ENCODE measurements at regions not wholly inside any gene's neighbourhood (a gene's known extent, or its start where the extent isn't known, plus 50 kb on each side); places are given as distances from the start of the nearest gene placed in this dataset.

GRCh38 chr1:38291906-38292521 is 245.4 kb upstream of the POU3F1 start (continued):
- no peak for TF ChIP-seq PRDM10 (IDR thresholded peaks at IDR 0.05; ENCODE audit: partially characterized antibody)
- TF ChIP-seq SMAD3 (CRISPR knock-in tag; conservative IDR thresholded peaks at IDR 0.05) = no peak
- no peak for TF ChIP-seq ZNF445 (CRISPR knock-in tag; IDR thresholded peaks at IDR 0.05; ENCODE audit: low read depth)
- peak in 1 of 2 experiments; percentile 62; a peak in 2 of 4 replicates for TF ChIP-seq MNT (conservative IDR thresholded peaks at IDR 0.05)
- no peak for TF ChIP-seq SREBF1 (IDR thresholded peaks at IDR 0.05; ENCODE audit: borderline replicate concordance, low read depth, low read length)
- no peak for TF ChIP-seq ZNF12 (CRISPR knock-in tag; IDR thresholded peaks at IDR 0.05)
- peak; percentile 70; the same call in 1 of the 2 replicates for TF ChIP-seq EP400 (IDR thresholded peaks at IDR 0.05)
- no peak for TF ChIP-seq MAFG (tag; conservative IDR thresholded peaks at IDR 0.05)
- TF ChIP-seq CBFA2T2 (conservative IDR thresholded peaks at IDR 0.05) = no peak
- TF ChIP-seq ETV1 (tag; conservative IDR thresholded peaks at IDR 0.05; ENCODE audit: low read depth) = peak; percentile 66; the same call in 1 of the 2 replicates
- TF ChIP-seq PTBP1 (IDR thresholded peaks at IDR 0.05; ENCODE audit: low read depth, low read length) = no peak
- no peak; the same call in 1 of the 2 replicates for TF ChIP-seq GABPB1 (CRISPR knock-in tag; IDR thresholded peaks at IDR 0.05)
- peak in 1 of 2 experiments; percentile 54; a peak in 1 of 4 replicates for TF ChIP-seq KDM1A (IDR thresholded peaks at IDR 0.05)
- TF ChIP-seq POLR2B (IDR thresholded peaks at IDR 0.05; ENCODE audit: low read depth, partially characterized antibody) = peak; percentile 53
- TF ChIP-seq HINFP (tag; conservative IDR thresholded peaks at IDR 0.05; ENCODE audit: low read depth) = no peak
- TF ChIP-seq HDAC3 (IDR thresholded peaks at IDR 0.05; ENCODE audit: borderline replicate concordance, partially characterized antibody) = no peak
- TF ChIP-seq NUFIP1 (IDR thresholded peaks at IDR 0.05; ENCODE audit: partially characterized antibody) = no peak
- TF ChIP-seq ARHGAP35 (IDR thresholded peaks at IDR 0.05; ENCODE audit: partially characterized antibody) = no peak
- TF ChIP-seq MED1 (CRISPR knock-in tag; IDR thresholded peaks at IDR 0.05; ENCODE audit: borderline replicate concordance) = no peak
- TF ChIP-seq ZFP30 (CRISPR knock-in tag; IDR thresholded peaks at IDR 0.05; ENCODE audit: borderline replicate concordance) = no peak
- TF ChIP-seq POLR3G (IDR thresholded peaks at IDR 0.05; ENCODE audit: extremely low read depth, insufficient read length, insufficient replicate concordance) = no peak
- no peak for TF ChIP-seq KDM5B (IDR thresholded peaks at IDR 0.05; ENCODE audit: insufficient replicate concordance, low read depth, low read length)

Measured in K562 (cell line).